Hepatocyte (in vitro differentiated cells): ENCODE measurements at regions not wholly inside any gene's neighbourhood (a gene's known extent, or its start where the extent isn't known, plus 50 kb on each side); places are given as distances from the start of the nearest gene placed in this dataset.

ENCODE experiments used
- DNase-seq: peaks from one replicate; pipeline ENCODE4 v3.0.0-alpha.2; 2016; ENCODE audit warnings: low spot score
- H2AFZ ChIP-seq: fragments of 200-600 bp; sonication (generic); 2 replicates; pipeline ENCODE4 v1.6.0; 2016; ENCODE audit warnings: antibody characterized with exemption, mild to moderate bottlenecking
- H3K27ac ChIP-seq: fragments of 200-600 bp; sonication (generic); 2 replicates; pipeline ENCODE4 v1.5.1; 2016; ENCODE audit warnings: mild to moderate bottlenecking
- H3K27me3 ChIP-seq: fragments of 200-600 bp; sonication (generic); 2 replicates; pipeline ENCODE4 v1.6.1; 2016
- H3K36me3 ChIP-seq: fragments of 200-600 bp; sonication (generic); replicated peaks from 2 replicates; pipeline ENCODE4 v1.5.1; 2016; ENCODE audit warnings: low read depth; ENCODE audit not compliant: insufficient read depth
- H3K4me1 ChIP-seq: fragments of 200-600 bp; sonication (generic); 2 replicates; pipeline ENCODE4 v1.5.1; 2016; ENCODE audit warnings: mild to moderate bottlenecking, moderate library complexity; ENCODE audit not compliant: insufficient read depth
- H3K4me2 ChIP-seq: fragments of 200-600 bp; sonication (generic); 2 replicates; pipeline ENCODE4 v1.6.0; 2016
- H3K4me3 ChIP-seq: fragments of 200-600 bp; sonication (generic); 2 replicates; pipeline ENCODE4 v1.5.1; 2016; ENCODE audit warnings: mild to moderate bottlenecking
- H3K79me2 ChIP-seq: fragments of 200-600 bp; sonication (generic); 2 replicates; pipeline ENCODE4 v1.6.0; 2017; ENCODE audit warnings: mild to moderate bottlenecking
- H3K9me2 ChIP-seq: fragments of 200-600 bp; sonication (generic); replicated peaks from 2 replicates; pipeline ENCODE4 v1.6.0; 2017; ENCODE audit warnings: mild to moderate bottlenecking; ENCODE audit not compliant: insufficient read depth
- H3K9me3 ChIP-seq: fragments of 200-600 bp; sonication (generic); 2 replicates; pipeline ENCODE4 v1.5.1; 2016; ENCODE audit warnings: low read depth, mild to moderate bottlenecking
- H4K20me1 ChIP-seq: fragments of 200-600 bp; sonication (generic); 2 replicates; pipeline ENCODE4 v1.6.0; 2016; ENCODE audit warnings: mild to moderate bottlenecking; ENCODE audit not compliant: insufficient read depth, poor library complexity, severe bottlenecking
- EZH2 ChIP-seq: fragments of 200-600 bp; sonication (generic); IDR thresholded peaks from 2 replicates; pipeline ENCODE4 v1.6.1; 2016; ENCODE audit warnings: antibody characterized with exemption, mild to moderate bottlenecking, borderline replicate concordance
- EZH2phosphoT487 ChIP-seq: fragments of 200-600 bp; sonication (generic); IDR thresholded peaks from one replicate; pipeline ENCODE4 v1.6.1; 2018; ENCODE audit warnings: antibody characterized with exemption, mild to moderate bottlenecking, low read depth, moderate library complexity; ENCODE audit not compliant: unreplicated experiment, severe bottlenecking
- WGBS: methylation state at CpG from one replicate; pipeline ENCODE4 v1.1.6; 2016; ENCODE audit warnings: low lambda C conversion rate; ENCODE audit errors: missing lambda C conversion rate; 5-methylcytosine and 5-hydroxymethylcytosine counted together
- TF ChIP-seq, protein P1 (sequence below): fragments of 200-600 bp; sonication (generic); IDR thresholded peaks from 2 replicates; pipeline ENCODE4 v1.5.1; 2016; ENCODE audit warnings: antibody characterized with exemption, mild to moderate bottlenecking; ENCODE audit not compliant: poor library complexity

DNA sequence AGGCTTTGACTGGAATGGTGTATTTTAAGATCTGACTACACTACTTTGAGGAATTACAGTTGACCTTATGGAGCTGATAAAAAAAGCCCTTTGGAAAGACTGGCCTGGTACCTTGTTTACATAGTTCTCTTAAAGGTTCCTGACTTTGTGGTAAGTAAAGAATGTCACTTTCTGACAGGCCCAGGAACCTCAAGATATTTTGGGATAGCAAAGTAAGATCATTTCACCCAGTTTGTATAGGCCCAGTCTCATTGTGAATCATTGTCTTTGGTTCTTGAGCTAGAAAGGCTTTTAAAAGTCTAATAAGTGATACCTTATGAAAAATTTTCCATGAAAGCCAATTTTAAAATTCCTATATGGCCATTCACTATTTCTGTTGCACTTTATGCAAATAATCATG lies 316.3 kb upstream of the LRRTM4 start:
- Histone ChIP-seq H3K79me2 (no peaks in the 10 kb centered on the region), H3K9me3 (no peaks in the 10 kb centered on the region), H3K36me3 (no peaks in the 10 kb centered on the region), H2AFZ (no peak overlapping the region), H3K9me2 (no peaks in the 10 kb centered on the region), H3K27ac (no peak overlapping the region), H3K4me2 (no peak overlapping the region), H3K27me3 (no peaks in the 10 kb centered on the region), H4K20me1 (no peaks in the 10 kb centered on the region), H3K4me3 (no peak overlapping the region), H3K4me1 (no peaks in the 10 kb centered on the region)
- TF ChIP-seq, protein P1, sequence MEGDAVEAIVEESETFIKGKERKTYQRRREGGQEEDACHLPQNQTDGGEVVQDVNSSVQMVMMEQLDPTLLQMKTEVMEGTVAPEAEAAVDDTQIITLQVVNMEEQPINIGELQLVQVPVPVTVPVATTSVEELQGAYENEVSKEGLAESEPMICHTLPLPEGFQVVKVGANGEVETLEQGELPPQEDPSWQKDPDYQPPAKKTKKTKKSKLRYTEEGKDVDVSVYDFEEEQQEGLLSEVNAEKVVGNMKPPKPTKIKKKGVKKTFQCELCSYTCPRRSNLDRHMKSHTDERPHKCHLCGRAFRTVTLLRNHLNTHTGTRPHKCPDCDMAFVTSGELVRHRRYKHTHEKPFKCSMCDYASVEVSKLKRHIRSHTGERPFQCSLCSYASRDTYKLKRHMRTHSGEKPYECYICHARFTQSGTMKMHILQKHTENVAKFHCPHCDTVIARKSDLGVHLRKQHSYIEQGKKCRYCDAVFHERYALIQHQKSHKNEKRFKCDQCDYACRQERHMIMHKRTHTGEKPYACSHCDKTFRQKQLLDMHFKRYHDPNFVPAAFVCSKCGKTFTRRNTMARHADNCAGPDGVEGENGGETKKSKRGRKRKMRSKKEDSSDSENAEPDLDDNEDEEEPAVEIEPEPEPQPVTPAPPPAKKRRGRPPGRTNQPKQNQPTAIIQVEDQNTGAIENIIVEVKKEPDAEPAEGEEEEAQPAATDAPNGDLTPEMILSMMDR: no peak
- no peak for TF ChIP-seq EZH2phosphoT487
- TF ChIP-seq EZH2: no peak
- DNase-seq: no peak

DNA sequence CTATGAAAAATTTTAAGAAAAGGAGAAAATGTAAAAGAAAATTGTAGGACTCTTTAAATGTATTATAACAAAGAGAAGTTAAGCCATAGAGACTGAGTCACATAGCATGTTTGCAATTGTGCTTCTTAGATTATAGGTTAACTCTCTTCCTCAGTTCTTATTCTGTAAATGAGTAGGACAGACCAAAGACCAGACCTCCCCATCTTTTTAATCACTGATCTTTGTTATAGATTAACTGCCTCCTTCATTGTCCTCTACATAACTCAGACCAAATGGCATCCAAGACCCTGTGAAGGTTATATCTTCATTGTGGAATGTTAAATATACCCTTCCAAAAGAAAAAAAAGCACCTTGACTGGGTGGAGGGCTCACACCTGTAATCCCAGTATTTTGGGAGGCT lies 316.9 kb upstream of the LRRTM4 start:
- TF ChIP-seq EZH2 (no peak), EZH2phosphoT487 (no peak)
- TF ChIP-seq, protein P1: no peak
- DNase-seq: no peak
- no peaks in the 10 kb centered on the region for H3K79me2 ChIP-seq
- H3K4me1 ChIP-seq: no peaks in the 10 kb centered on the region
- no peak overlapping the region for H3K4me3 ChIP-seq
- no peak overlapping the region for H3K27ac ChIP-seq
- H3K9me2 ChIP-seq: no peaks in the 10 kb centered on the region
- H2AFZ ChIP-seq: no peak overlapping the region
- H4K20me1 ChIP-seq: no peaks in the 10 kb centered on the region
- H3K4me2 ChIP-seq: no peak overlapping the region
- H3K36me3 ChIP-seq: no peaks in the 10 kb centered on the region
- H3K9me3 ChIP-seq: no peaks in the 10 kb centered on the region
- no peaks in the 10 kb centered on the region for H3K27me3 ChIP-seq

DNA sequence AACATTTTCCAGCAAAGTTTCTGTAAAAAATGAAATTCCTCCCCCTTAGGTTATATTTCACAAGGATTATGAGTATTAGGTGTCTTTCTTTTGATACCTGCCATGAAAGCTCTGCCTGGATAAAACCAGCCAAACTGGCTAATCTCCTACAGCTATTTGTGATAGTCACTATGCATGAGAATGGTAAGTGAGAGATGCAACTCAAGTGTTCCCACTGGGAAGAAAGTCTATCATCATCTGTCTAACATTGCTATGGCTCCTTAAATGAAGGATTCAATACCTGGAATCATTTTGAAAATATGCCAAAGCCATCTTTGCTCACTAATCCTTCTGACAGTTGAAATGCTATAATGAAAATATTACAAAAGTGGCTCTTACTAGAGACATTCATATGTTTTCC lies 339.9 kb upstream of the LRRTM4 start:
- no peak overlapping the region for H2AFZ ChIP-seq
- H3K9me3 ChIP-seq: no peaks in the 10 kb centered on the region
- no peak overlapping the region for H3K4me3 ChIP-seq
- no peaks in the 10 kb centered on the region for H3K36me3 ChIP-seq
- H3K4me2 ChIP-seq: no peak overlapping the region
- H4K20me1 ChIP-seq: no peaks in the 10 kb centered on the region
- H3K9me2 ChIP-seq: no peaks in the 10 kb centered on the region
- no peak for DNase-seq
- TF ChIP-seq, protein P1: no peak
- no peak for TF ChIP-seq EZH2
- H3K27ac ChIP-seq: no peak overlapping the region
- H3K27me3 ChIP-seq: no peaks in the 10 kb centered on the region
- H3K4me1 ChIP-seq: no peaks in the 10 kb centered on the region
- H3K79me2 ChIP-seq: no peaks in the 10 kb centered on the region

DNA sequence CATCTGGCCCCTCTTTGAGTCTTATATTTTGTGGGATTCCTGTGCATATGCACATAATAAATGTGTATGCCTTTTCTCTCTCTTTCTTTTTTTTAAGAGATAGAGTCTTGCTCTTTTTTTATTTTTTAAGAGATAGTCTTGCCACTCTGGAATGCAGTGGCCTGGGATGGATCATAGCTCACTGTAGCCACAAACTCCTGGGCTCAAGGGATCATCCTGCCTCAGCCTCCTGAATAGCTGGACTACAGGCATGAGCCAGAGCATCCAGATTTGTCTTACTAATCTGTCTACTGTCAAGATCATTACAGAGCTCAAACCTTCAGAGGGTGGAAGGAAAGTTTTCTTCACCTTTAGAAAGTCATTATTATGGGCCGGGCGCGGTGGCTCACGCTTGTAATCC lies 342.2 kb upstream of the LRRTM4 start:
- Histone ChIP-seq H3K4me1 (no peaks in the 10 kb centered on the region), H3K4me2 (no peak overlapping the region), H3K9me3 (no peaks in the 10 kb centered on the region), H3K79me2 (no peaks in the 10 kb centered on the region), H3K36me3 (no peaks in the 10 kb centered on the region), H3K4me3 (no peak overlapping the region), H2AFZ (no peak overlapping the region), H3K27ac (no peak overlapping the region), H3K27me3 (no peaks in the 10 kb centered on the region), H4K20me1 (no peaks in the 10 kb centered on the region), H3K9me2 (no peaks in the 10 kb centered on the region)
- WGBS: 74% methylated on average over 4 of the region's 4 CpGs
- no peak for DNase-seq
- TF ChIP-seq EZH2phosphoT487 (no peak), EZH2 (no peak)
- TF ChIP-seq, protein P1: no peak
